ENCODE measurements at regions not wholly inside any gene's neighbourhood (a gene's known extent, or its start where the extent isn't known, plus 50 kb on each side); places are given as distances from the start of the nearest gene placed in this dataset.

GRCh38 chr1:184156521-184157393, 105.2 kb downstream of the TSEN15 start:
- DNase-seq: no peak
- Histone ChIP-seq H3K9me3 (no peaks in the 10 kb centered on the region), H3K27ac (no peak overlapping the region), H3K4me3 (no peak overlapping the region), H3K27me3 (no peaks in the 10 kb centered on the region), H3K36me3 (no peaks in the 10 kb centered on the region), H3K4me1 (peaks cover 0 to 7% (median 0%) of the 10 kb centered on the region in 4 donors)
- intact Hi-C loops (cut with DNase I; ENCODE audit: low total_unique reads) (no loop called here), in situ Hi-C loops (cut with MboI; ENCODE audit: low pct_ligation_motif_present in 1 of 4, low pct_unique_long_range_greater_than_20kb in 1 of 4, low sequenced_read_pairs in 3 of 4) (no loop called here)
- TF ChIP-seq POLR2AphosphoS5 (IDR thresholded peaks at IDR 0.05) (no peak), CTCF (IDR thresholded peaks at IDR 0.05) (no peak), EP300 (IDR thresholded peaks at IDR 0.05; ENCODE audit: low read depth) (no peak), POLR2A (IDR thresholded peaks at IDR 0.05) (no peak)
- 64 to 76% methylated on average over 4 to 5 of the region's 5 CpGs for WGBS, 2 donors (ENCODE audit: low coverage in 1 of 2)

- no peak for DNase-seq
- 14 to 53% methylated on average over 1 of the region's 1 CpG for WGBS, 2 donors (ENCODE audit: low coverage in 1 of 2)
- TF ChIP-seq EP300 (IDR thresholded peaks at IDR 0.05; ENCODE audit: low read depth) (no peak), POLR2AphosphoS5 (IDR thresholded peaks at IDR 0.05) (no peak), POLR2A (IDR thresholded peaks at IDR 0.05) (no peak), CTCF (IDR thresholded peaks at IDR 0.05) (no peak)
- no peak overlapping the region for H3K27ac ChIP-seq
- in situ Hi-C loops (cut with MboI; ENCODE audit: low pct_ligation_motif_present in 1 of 4, low pct_unique_long_range_greater_than_20kb in 1 of 4, low sequenced_read_pairs in 3 of 4): no loop called here
- H3K27me3 ChIP-seq: no peaks in the 10 kb centered on the region
- intact Hi-C loops (cut with DNase I; ENCODE audit: low total_unique reads): no loop called here
- no peak overlapping the region for H3K4me3 ChIP-seq
- H3K4me1 ChIP-seq: peaks cover 0 to 7% (median 0%) of the 10 kb centered on the region in 4 donors
- no peaks in the 10 kb centered on the region for H3K36me3 ChIP-seq
- no peaks in the 10 kb centered on the region for H3K9me3 ChIP-seq
Measured at GRCh38 chr1:184157394-184157742, 105.8 kb downstream of the TSEN15 start.

GRCh38 chr1:184158896-184159681, 107.6 kb downstream of the TSEN15 start:
- intact Hi-C loops (cut with DNase I; ENCODE audit: low total_unique reads) (no loop called here), in situ Hi-C loops (cut with MboI; ENCODE audit: low pct_ligation_motif_present in 1 of 4, low pct_unique_long_range_greater_than_20kb in 1 of 4, low sequenced_read_pairs in 3 of 4) (no loop called here)
- no peaks in the 10 kb centered on the region for H3K9me3 ChIP-seq
- 61 to 82% methylated on average over 3 to 7 of the region's 7 CpGs for WGBS, 2 donors (ENCODE audit: low coverage in 1 of 2)
- no peak overlapping the region for H3K27ac ChIP-seq
- TF ChIP-seq POLR2A (IDR thresholded peaks at IDR 0.05) (no peak), POLR2AphosphoS5 (IDR thresholded peaks at IDR 0.05) (no peak), CTCF (IDR thresholded peaks at IDR 0.05) (no peak), EP300 (IDR thresholded peaks at IDR 0.05; ENCODE audit: low read depth) (no peak)
- no peak for DNase-seq
- H3K4me1 ChIP-seq: peaks cover 0 to 3% (median 0%) of the 10 kb centered on the region in 4 donors
- H3K27me3 ChIP-seq: no peaks in the 10 kb centered on the region
- H3K4me3 ChIP-seq: no peak overlapping the region
- no peaks in the 10 kb centered on the region for H3K36me3 ChIP-seq

- WGBS, 2 donors (ENCODE audit: low coverage in 1 of 2): 74% methylated on average over 2 of the region's 2 CpGs; no CpG with 5 or more reads in 1 of the 2 donors
- no peaks in the 10 kb centered on the region for H3K9me3 ChIP-seq
- in situ Hi-C loops (cut with MboI; ENCODE audit: low pct_ligation_motif_present in 1 of 4, low pct_unique_long_range_greater_than_20kb in 1 of 4, low sequenced_read_pairs in 3 of 4): no loop called here
- peaks cover 0 to 6% (median 0%) of the 10 kb centered on the region in 4 donors for H3K4me1 ChIP-seq
- DNase-seq: no peak
- intact Hi-C loops (cut with DNase I; ENCODE audit: low total_unique reads): no loop called here
- TF ChIP-seq CTCF (IDR thresholded peaks at IDR 0.05) (no peak), POLR2A (IDR thresholded peaks at IDR 0.05) (no peak), POLR2AphosphoS5 (IDR thresholded peaks at IDR 0.05) (no peak), EP300 (IDR thresholded peaks at IDR 0.05; ENCODE audit: low read depth) (no peak)
- H3K36me3 ChIP-seq: no peaks in the 10 kb centered on the region
- no peak overlapping the region for H3K27ac ChIP-seq
- no peak overlapping the region for H3K4me3 ChIP-seq
- no peaks in the 10 kb centered on the region for H3K27me3 ChIP-seq
Measured at GRCh38 chr1:184160236-184160635, 108.7 kb downstream of the TSEN15 start.
